ENCODE measurements at regions not wholly inside any gene's neighbourhood (a gene's known extent, or its start where the extent isn't known, plus 50 kb on each side); places are given as distances from the start of the nearest gene placed in this dataset.
"Not testable (repeated sequence)": the region's sequence is repeated elsewhere in the genome, so short reads cannot be mapped to it uniquely, and the experiment has no call there.

DNA sequence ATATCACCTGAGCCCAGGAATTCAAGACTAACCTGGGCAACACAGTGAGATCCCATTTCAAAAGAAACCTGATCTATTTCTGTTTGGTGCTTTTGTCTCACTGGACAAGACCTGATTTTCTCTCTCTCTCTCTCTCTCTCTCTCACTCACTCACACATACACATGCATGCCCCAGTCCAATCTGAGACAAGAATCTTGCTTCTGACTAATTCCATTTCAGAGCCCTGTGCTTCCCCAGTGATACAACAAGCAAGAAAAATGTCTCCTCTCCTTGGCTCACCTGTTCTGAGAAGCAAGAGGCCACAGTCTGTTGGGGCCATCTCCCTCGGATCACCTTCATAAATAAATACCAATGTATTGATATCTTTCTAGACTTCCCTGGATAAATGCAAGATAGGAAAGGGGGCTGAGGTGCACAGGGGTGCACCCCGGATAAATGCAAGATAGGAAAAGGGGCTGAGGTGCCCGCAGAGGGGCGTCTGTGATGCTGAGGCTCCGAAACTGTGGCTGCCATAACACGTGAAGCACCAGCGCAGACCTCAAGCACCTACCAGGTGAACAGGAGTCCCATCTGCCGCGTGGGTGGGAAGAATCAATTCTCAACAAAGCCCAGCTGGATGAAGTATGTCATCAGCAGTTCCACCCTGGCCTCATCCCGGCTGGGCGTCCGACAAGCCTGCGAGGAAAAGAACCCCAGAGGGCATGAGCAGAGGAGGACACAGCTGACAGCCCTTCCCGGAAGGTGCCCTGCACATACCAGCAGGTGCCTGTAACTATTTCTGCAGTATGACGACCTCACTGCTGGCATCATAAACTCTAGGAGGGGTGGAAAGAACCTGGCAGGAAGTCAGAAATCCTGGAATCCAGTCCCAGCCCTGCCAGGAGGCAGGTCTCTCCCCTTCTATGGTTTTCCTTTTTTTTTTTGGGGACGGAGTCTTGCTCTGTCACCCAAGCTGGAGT is 280.0 kb downstream of the GOLGA6L6 start:
- TF ChIP-seq, protein P1, sequence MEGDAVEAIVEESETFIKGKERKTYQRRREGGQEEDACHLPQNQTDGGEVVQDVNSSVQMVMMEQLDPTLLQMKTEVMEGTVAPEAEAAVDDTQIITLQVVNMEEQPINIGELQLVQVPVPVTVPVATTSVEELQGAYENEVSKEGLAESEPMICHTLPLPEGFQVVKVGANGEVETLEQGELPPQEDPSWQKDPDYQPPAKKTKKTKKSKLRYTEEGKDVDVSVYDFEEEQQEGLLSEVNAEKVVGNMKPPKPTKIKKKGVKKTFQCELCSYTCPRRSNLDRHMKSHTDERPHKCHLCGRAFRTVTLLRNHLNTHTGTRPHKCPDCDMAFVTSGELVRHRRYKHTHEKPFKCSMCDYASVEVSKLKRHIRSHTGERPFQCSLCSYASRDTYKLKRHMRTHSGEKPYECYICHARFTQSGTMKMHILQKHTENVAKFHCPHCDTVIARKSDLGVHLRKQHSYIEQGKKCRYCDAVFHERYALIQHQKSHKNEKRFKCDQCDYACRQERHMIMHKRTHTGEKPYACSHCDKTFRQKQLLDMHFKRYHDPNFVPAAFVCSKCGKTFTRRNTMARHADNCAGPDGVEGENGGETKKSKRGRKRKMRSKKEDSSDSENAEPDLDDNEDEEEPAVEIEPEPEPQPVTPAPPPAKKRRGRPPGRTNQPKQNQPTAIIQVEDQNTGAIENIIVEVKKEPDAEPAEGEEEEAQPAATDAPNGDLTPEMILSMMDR (IDR thresholded peaks at IDR 0.05) = not testable (repeated sequence)
- not testable (repeated sequence) for TF ChIP-seq JUN (CRISPR knock-in tag; IDR thresholded peaks at IDR 0.05); SP1 (CRISPR knock-in tag; conservative IDR thresholded peaks at IDR 0.05); NFYB (CRISPR knock-in tag; conservative IDR thresholded peaks at IDR 0.05; ENCODE audit: low read depth); ZNF317 (CRISPR knock-in tag; IDR thresholded peaks at IDR 0.05; ENCODE audit: borderline replicate concordance, low read depth); CBFB (CRISPR knock-in tag; IDR thresholded peaks at IDR 0.05; ENCODE audit: low read depth); TP53 (CRISPR knock-in tag; IDR thresholded peaks at IDR 0.05); SMAD3 (CRISPR knock-in tag; IDR thresholded peaks at IDR 0.05; ENCODE audit: borderline replicate concordance); TCF7 (CRISPR knock-in tag; IDR thresholded peaks at IDR 0.05; ENCODE audit: low read depth)
- TF ChIP-seq, protein P2, sequence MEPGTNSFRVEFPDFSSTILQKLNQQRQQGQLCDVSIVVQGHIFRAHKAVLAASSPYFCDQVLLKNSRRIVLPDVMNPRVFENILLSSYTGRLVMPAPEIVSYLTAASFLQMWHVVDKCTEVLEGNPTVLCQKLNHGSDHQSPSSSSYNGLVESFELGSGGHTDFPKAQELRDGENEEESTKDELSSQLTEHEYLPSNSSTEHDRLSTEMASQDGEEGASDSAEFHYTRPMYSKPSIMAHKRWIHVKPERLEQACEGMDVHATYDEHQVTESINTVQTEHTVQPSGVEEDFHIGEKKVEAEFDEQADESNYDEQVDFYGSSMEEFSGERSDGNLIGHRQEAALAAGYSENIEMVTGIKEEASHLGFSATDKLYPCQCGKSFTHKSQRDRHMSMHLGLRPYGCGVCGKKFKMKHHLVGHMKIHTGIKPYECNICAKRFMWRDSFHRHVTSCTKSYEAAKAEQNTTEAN (CRISPR knock-in tag; IDR thresholded peaks at IDR 0.05) = not testable (repeated sequence)
- TF ChIP-seq, protein P3, sequence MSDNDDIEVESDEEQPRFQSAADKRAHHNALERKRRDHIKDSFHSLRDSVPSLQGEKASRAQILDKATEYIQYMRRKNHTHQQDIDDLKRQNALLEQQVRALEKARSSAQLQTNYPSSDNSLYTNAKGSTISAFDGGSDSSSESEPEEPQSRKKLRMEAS (CRISPR knock-in tag; IDR thresholded peaks at IDR 0.05) = not testable (repeated sequence)
- TF ChIP-seq, protein P4, sequence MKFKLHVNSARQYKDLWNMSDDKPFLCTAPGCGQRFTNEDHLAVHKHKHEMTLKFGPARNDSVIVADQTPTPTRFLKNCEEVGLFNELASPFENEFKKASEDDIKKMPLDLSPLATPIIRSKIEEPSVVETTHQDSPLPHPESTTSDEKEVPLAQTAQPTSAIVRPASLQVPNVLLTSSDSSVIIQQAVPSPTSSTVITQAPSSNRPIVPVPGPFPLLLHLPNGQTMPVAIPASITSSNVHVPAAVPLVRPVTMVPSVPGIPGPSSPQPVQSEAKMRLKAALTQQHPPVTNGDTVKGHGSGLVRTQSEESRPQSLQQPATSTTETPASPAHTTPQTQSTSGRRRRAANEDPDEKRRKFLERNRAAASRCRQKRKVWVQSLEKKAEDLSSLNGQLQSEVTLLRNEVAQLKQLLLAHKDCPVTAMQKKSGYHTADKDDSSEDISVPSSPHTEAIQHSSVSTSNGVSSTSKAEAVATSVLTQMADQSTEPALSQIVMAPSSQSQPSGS (CRISPR knock-in tag; IDR thresholded peaks at IDR 0.05; ENCODE audit: borderline replicate concordance, low read depth) = not testable (repeated sequence)
- TF ChIP-seq, protein P5, sequence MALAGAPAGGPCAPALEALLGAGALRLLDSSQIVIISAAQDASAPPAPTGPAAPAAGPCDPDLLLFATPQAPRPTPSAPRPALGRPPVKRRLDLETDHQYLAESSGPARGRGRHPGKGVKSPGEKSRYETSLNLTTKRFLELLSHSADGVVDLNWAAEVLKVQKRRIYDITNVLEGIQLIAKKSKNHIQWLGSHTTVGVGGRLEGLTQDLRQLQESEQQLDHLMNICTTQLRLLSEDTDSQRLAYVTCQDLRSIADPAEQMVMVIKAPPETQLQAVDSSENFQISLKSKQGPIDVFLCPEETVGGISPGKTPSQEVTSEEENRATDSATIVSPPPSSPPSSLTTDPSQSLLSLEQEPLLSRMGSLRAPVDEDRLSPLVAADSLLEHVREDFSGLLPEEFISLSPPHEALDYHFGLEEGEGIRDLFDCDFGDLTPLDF (CRISPR knock-in tag; IDR thresholded peaks at IDR 0.05) = not testable (repeated sequence)
- TF ChIP-seq, protein P6, sequence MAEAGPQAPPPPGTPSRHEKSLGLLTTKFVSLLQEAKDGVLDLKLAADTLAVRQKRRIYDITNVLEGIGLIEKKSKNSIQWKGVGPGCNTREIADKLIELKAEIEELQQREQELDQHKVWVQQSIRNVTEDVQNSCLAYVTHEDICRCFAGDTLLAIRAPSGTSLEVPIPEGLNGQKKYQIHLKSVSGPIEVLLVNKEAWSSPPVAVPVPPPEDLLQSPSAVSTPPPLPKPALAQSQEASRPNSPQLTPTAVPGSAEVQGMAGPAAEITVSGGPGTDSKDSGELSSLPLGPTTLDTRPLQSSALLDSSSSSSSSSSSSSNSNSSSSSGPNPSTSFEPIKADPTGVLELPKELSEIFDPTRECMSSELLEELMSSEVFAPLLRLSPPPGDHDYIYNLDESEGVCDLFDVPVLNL (CRISPR knock-in tag; IDR thresholded peaks at IDR 0.05; ENCODE audit: borderline replicate concordance, low read depth) = not testable (repeated sequence)
